GM12878 (cell line): ENCODE measurements at regions not wholly inside any gene's neighbourhood (a gene's known extent, or its start where the extent isn't known, plus 50 kb on each side); places are given as distances from the start of the nearest gene placed in this dataset.

Source experiments
- ASH2L ChIP-seq: fragments of 300-600, 200-600 bp; sonication (generic); IDR thresholded peaks from 2 replicates; pipeline ENCODE4 v1.6.1; 2017; ENCODE audit warnings: low read depth, mild to moderate bottlenecking, borderline replicate concordance
- ATF7 ChIP-seq: fragments of 450-650 bp; IDR thresholded peaks from 2 replicates; pipeline ENCODE4 v1.6.1; 2016; ENCODE audit warnings: low read depth, mild to moderate bottlenecking
- EED ChIP-seq: sonication (generic); IDR thresholded peaks from 2 replicates; pipeline ENCODE4 v1.6.1; 2016; ENCODE audit warnings: antibody characterized with exemption, low read depth
- EP300 ChIP-seq, 2 experiments: fragments of 150-350 bp in 1 of 2; IDR thresholded peaks; 2 replicates each; pipeline ENCODE4 v1.6.1; 2011 to 2012; ENCODE audit warnings: low read depth in 2 of 2, low read length in 2 of 2, borderline replicate concordance in 1 of 2, improper control_type of control experiment in 1 of 2, inconsistent platforms in 1 of 2; ENCODE audit not compliant: control insufficient read depth in 1 of 2
- FOXM1 ChIP-seq: IDR thresholded peaks from 2 replicates; pipeline ENCODE4 v1.6.1; 2012; ENCODE audit warnings: low read depth, mild to moderate bottlenecking, inconsistent platforms, low read length, moderate library complexity
- IKZF2 ChIP-seq, 2 experiments: fragments of 450-650 bp; IDR thresholded peaks; 2 replicates each; pipeline ENCODE4 v1.6.1; 2017; ENCODE audit warnings: mild to moderate bottlenecking in 2 of 2, moderate library complexity in 2 of 2
- RBBP5 ChIP-seq: fragments of 200-600 bp; sonication (generic); conservative IDR thresholded peaks from 2 replicates; pipeline ENCODE4 v1.6.1; 2016
- RELA ChIP-seq: fragments of 450-650 bp; IDR thresholded peaks from 2 replicates; pipeline ENCODE4 v1.8.0; 2014; ENCODE audit warnings: borderline replicate concordance; ENCODE audit not compliant: partially characterized antibody
- SIN3A ChIP-seq: IDR thresholded peaks from 2 replicates; pipeline ENCODE4 v1.6.1; 2012; ENCODE audit warnings: low read depth, low read length, improper control_type of control experiment
- SPI1 ChIP-seq: IDR thresholded peaks from 2 replicates; pipeline ENCODE4 v1.6.1; 2011; ENCODE audit warnings: low read depth, mild to moderate bottlenecking, low read length, moderate library complexity, borderline replicate concordance; ENCODE audit not compliant: insufficient read depth
- ZNF274 ChIP-seq: IDR thresholded peaks from one replicate; pipeline ENCODE4 v1.8.0; 2011; ENCODE audit not compliant: insufficient read length, insufficient read depth
- ZSCAN29 ChIP-seq: fragments of 450-650 bp; IDR thresholded peaks from 2 replicates; pipeline ENCODE4 v1.6.1; 2017; ENCODE audit warnings: mild to moderate bottlenecking, moderate library complexity
- TF ChIP-seq, protein P1 (sequence below): fragments of 450-650 bp; IDR thresholded peaks from 2 replicates; pipeline ENCODE4 v1.6.1; 2016; ENCODE audit warnings: mild to moderate bottlenecking
- TF ChIP-seq, protein P2 (sequence below): IDR thresholded peaks from 2 replicates; pipeline ENCODE4 v1.6.1; 2011; ENCODE audit warnings: low read depth, mild to moderate bottlenecking, low read length, moderate library complexity, borderline replicate concordance; ENCODE audit errors: extremely low read depth
- TF ChIP-seq, protein P3 (sequence below): IDR thresholded peaks from 2 replicates; pipeline ENCODE4 v1.6.1; 2012; ENCODE audit warnings: improper control_type of control experiment, low read depth, low read length; ENCODE audit not compliant: insufficient replicate concordance
- TF ChIP-seq, protein P4 (sequence below): IDR thresholded peaks from 2 replicates; pipeline ENCODE4 v1.6.1; 2012; ENCODE audit warnings: low read depth, low read length, improper control_type of control experiment
- TF ChIP-seq, protein P5 (sequence below): fragments of 450-650 bp; IDR thresholded peaks from 2 replicates; pipeline ENCODE4 v1.6.1; 2016; ENCODE audit warnings: mild to moderate bottlenecking
- TF ChIP-seq, protein P6 (sequence below): fragments of 450-650 bp; IDR thresholded peaks from 2 replicates; pipeline ENCODE4 v1.6.1; 2017; ENCODE audit warnings: mild to moderate bottlenecking, low read depth, inconsistent platforms; ENCODE audit not compliant: poor library complexity, severe bottlenecking

DNA sequence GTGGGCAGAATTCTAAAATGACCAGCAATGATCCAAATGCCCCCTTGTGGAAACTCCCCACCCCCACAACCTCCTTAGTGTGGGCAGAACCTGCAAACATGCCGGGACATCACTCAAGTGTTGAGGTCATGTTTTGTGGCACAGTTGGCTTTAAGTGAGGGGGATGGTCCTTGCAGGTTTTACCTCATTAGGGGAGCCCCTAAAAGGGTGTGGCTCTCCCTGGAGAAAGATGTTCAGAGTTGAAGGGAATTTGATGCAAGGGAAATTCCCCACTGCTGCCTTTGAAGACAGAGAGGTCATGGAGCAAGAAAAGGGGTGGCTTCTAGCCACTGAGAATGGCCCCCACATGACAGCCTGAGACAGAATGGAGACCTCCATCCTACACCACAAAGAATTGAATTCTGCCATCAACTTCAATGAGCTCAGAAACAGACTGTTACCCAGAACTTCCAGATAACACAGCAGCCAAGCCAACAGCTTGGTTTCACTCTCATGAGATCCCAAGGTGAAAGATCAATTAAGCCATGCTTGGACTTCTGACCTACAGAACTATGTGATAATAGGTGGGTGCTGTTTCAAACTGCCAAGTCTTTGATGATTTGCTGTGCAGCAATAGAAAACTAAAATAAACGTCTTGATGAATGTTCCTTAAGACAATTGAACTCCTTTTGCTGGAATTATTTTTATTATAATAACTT lies 103.4 kb downstream of the MED10 start (continued):
- TF ChIP-seq, protein P1, sequence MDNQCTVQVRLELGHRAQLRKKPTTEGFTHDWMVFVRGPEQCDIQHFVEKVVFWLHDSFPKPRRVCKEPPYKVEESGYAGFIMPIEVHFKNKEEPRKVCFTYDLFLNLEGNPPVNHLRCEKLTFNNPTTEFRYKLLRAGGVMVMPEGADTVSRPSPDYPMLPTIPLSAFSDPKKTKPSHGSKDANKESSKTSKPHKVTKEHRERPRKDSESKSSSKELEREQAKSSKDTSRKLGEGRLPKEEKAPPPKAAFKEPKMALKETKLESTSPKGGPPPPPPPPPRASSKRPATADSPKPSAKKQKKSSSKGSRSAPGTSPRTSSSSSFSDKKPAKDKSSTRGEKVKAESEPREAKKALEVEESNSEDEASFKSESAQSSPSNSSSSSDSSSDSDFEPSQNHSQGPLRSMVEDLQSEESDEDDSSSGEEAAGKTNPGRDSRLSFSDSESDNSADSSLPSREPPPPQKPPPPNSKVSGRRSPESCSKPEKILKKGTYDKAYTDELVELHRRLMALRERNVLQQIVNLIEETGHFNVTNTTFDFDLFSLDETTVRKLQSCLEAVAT, result no peak
- TF ChIP-seq RELA (peak; percentile 96), SPI1 (no peak), IKZF2 (IDR thresholded peaks at IDR 0.05) (peak; percentile 71 to 79), SIN3A (no peak), ZNF274 (no peak), FOXM1 (peak; percentile 77; the same call in 1 of the 2 replicates), EP300 (IDR thresholded peaks at IDR 0.05; ENCODE audit: borderline replicate concordance in 1 of 2, control insufficient read depth in 1 of 2, low read depth in 2 of 2, low read length in 2 of 2) (peak; percentile 32 to 72; a peak in 2 of 4 replicates), RBBP5 (no peak), ATF7 (peak; percentile 71; the same call in 1 of the 2 replicates), ASH2L (no peak), EED (peak; percentile 69), ZSCAN29 (peak; percentile 19; the same call in 1 of the 2 replicates)
- TF ChIP-seq, protein P2, sequence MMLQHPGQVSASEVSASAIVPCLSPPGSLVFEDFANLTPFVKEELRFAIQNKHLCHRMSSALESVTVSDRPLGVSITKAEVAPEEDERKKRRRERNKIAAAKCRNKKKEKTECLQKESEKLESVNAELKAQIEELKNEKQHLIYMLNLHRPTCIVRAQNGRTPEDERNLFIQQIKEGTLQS, result no peak
- TF ChIP-seq, protein P3, sequence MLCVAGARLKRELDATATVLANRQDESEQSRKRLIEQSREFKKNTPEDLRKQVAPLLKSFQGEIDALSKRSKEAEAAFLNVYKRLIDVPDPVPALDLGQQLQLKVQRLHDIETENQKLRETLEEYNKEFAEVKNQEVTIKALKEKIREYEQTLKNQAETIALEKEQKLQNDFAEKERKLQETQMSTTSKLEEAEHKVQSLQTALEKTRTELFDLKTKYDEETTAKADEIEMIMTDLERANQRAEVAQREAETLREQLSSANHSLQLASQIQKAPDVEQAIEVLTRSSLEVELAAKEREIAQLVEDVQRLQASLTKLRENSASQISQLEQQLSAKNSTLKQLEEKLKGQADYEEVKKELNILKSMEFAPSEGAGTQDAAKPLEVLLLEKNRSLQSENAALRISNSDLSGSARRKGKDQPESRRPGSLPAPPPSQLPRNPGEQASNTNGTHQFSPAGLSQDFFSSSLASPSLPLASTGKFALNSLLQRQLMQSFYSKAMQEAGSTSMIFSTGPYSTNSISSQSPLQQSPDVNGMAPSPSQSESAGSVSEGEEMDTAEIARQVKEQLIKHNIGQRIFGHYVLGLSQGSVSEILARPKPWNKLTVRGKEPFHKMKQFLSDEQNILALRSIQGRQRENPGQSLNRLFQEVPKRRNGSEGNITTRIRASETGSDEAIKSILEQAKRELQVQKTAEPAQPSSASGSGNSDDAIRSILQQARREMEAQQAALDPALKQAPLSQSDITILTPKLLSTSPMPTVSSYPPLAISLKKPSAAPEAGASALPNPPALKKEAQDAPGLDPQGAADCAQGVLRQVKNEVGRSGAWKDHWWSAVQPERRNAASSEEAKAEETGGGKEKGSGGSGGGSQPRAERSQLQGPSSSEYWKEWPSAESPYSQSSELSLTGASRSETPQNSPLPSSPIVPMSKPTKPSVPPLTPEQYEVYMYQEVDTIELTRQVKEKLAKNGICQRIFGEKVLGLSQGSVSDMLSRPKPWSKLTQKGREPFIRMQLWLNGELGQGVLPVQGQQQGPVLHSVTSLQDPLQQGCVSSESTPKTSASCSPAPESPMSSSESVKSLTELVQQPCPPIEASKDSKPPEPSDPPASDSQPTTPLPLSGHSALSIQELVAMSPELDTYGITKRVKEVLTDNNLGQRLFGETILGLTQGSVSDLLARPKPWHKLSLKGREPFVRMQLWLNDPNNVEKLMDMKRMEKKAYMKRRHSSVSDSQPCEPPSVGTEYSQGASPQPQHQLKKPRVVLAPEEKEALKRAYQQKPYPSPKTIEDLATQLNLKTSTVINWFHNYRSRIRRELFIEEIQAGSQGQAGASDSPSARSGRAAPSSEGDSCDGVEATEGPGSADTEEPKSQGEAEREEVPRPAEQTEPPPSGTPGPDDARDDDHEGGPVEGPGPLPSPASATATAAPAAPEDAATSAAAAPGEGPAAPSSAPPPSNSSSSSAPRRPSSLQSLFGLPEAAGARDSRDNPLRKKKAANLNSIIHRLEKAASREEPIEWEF, result no peak
- TF ChIP-seq, protein P4, sequence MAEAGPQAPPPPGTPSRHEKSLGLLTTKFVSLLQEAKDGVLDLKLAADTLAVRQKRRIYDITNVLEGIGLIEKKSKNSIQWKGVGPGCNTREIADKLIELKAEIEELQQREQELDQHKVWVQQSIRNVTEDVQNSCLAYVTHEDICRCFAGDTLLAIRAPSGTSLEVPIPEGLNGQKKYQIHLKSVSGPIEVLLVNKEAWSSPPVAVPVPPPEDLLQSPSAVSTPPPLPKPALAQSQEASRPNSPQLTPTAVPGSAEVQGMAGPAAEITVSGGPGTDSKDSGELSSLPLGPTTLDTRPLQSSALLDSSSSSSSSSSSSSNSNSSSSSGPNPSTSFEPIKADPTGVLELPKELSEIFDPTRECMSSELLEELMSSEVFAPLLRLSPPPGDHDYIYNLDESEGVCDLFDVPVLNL, result no peak
- TF ChIP-seq, protein P5, sequence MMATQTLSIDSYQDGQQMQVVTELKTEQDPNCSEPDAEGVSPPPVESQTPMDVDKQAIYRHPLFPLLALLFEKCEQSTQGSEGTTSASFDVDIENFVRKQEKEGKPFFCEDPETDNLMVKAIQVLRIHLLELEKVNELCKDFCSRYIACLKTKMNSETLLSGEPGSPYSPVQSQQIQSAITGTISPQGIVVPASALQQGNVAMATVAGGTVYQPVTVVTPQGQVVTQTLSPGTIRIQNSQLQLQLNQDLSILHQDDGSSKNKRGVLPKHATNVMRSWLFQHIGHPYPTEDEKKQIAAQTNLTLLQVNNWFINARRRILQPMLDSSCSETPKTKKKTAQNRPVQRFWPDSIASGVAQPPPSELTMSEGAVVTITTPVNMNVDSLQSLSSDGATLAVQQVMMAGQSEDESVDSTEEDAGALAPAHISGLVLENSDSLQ, result peak; percentile 78
- TF ChIP-seq, protein P6, sequence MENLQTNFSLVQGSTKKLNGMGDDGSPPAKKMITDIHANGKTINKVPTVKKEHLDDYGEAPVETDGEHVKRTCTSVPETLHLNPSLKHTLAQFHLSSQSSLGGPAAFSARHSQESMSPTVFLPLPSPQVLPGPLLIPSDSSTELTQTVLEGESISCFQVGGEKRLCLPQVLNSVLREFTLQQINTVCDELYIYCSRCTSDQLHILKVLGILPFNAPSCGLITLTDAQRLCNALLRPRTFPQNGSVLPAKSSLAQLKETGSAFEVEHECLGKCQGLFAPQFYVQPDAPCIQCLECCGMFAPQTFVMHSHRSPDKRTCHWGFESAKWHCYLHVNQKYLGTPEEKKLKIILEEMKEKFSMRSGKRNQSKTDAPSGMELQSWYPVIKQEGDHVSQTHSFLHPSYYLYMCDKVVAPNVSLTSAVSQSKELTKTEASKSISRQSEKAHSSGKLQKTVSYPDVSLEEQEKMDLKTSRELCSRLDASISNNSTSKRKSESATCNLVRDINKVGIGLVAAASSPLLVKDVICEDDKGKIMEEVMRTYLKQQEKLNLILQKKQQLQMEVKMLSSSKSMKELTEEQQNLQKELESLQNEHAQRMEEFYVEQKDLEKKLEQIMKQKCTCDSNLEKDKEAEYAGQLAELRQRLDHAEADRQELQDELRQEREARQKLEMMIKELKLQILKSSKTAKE, result peak; percentile 59
